K562 (cell line): ENCODE measurements at regions not wholly inside any gene's neighbourhood (a gene's known extent, or its start where the extent isn't known, plus 50 kb on each side); places are given as distances from the start of the nearest gene placed in this dataset.

Experiments used
- ATAC-seq: fragments of 200-7000 bp; cut with Tn5 transposase; 3 replicates; pipeline ENCODE4 v1.9.1; 2020; ENCODE audit warnings: moderate library complexity
- BruUV-seq: library from RNA; stranded (reverse); fragments of 400-500 nt; replicated peaks from 2 replicates; lab custom pipeline; 2021; lab: Mats Ljungman, UMichigan
- CTCF ChIA-PET: fragments of 300-600 bp; formaldehyde crosslinking; extraction: SDS; loops from one replicate; lab custom pipeline; 2021; ENCODE audit warnings: low intra/inter-chr PET ratio; lab: Yijun Ruan, JAX
- POLR2A ChIA-PET: fragments of 300-600, 350-650 bp; sonication (Branson Sonifier 250); formaldehyde crosslinking; extraction: SDS; loops from one replicate; lab custom pipeline; 2021; ENCODE audit warnings: antibody characterized with exemption, inconsistent platforms; lab: Yijun Ruan, JAX
- DNase-seq, 4 experiments: peaks; one replicate each; pipeline versions ENCODE4 v3.0.0 to v3.0.0-alpha.2; 2011 to 2018; ENCODE audit warnings: low spot score in 3 of 4, mixed read lengths in 3 of 4; ENCODE audit errors: extremely low read depth in 1 of 4
- FAIRE-seq: peaks from 2 replicates; lab custom pipeline; 2011; peaks lifted over from hg19 to GRCh38; lab: Jason Lieb, UNC
- H2AFZ ChIP-seq: 2 replicates; pipeline ENCODE4 v1.6.0; 2011; ENCODE audit warnings: low read depth, low read length, control low read depth, inconsistent platforms
- H3K27ac ChIP-seq: fragments of 200-600 bp; 3 replicates; pipeline ENCODE4 v1.8.0; 2011; ENCODE audit warnings: low read depth, mild to moderate bottlenecking, control low read depth, inconsistent platforms, low read length, moderate library complexity, mixed read lengths; ENCODE audit errors: extremely low read depth
- H3K27me3 ChIP-seq, 2 experiments: fragments of 300-600 bp in 1 of 2; 2 replicates in 1 of 2; 3 replicates in 1 of 2; pipeline versions ENCODE4 v1.6.0 to v1.8.0; 2011; ENCODE audit warnings: inconsistent platforms in 2 of 2, low read length in 2 of 2, mild to moderate bottlenecking in 1 of 2, mixed read lengths in 1 of 2, moderate library complexity in 1 of 2; ENCODE audit not compliant: control insufficient read depth in 2 of 2, insufficient read depth in 2 of 2
- H3K36me3 ChIP-seq: fragments of 300-600 bp; 3 replicates; pipeline ENCODE4 v1.8.0; 2011; ENCODE audit warnings: mild to moderate bottlenecking, low read length, inconsistent platforms; ENCODE audit not compliant: control insufficient read depth, insufficient read depth
- H3K4me1 ChIP-seq, 2 experiments: fragments of 200-600 bp in 1 of 2; replicated peaks in 1 of 2; 2 replicates in 1 of 2; 3 replicates in 1 of 2; pipeline versions ENCODE4 v1.5.1 to v1.8.0; 2011; ENCODE audit warnings: inconsistent platforms in 2 of 2, low read length in 2 of 2, mild to moderate bottlenecking in 1 of 2, mixed read lengths in 1 of 2, moderate library complexity in 1 of 2; ENCODE audit not compliant: control insufficient read depth in 2 of 2, insufficient read depth in 2 of 2
- H3K4me2 ChIP-seq: 2 replicates; pipeline ENCODE4 v1.6.1; 2011; ENCODE audit warnings: low read length, control low read depth, inconsistent platforms, mixed read lengths; ENCODE audit not compliant: insufficient read depth
- H3K4me3 ChIP-seq: fragments of 200-600 bp; sonication (generic), shearing (Covaris generic); 2 replicates; pipeline ENCODE4 v1.5.1; 2016; ENCODE audit warnings: control low read depth, inconsistent platforms
- H3K79me2 ChIP-seq: fragments of 200-600 bp; 3 replicates; pipeline ENCODE4 v1.8.0; 2011; ENCODE audit warnings: low read length, inconsistent platforms; ENCODE audit not compliant: control insufficient read depth, insufficient read depth
- H3K9ac ChIP-seq, 2 experiments: 2 replicates each; pipeline versions ENCODE4 v1.6.0 to v1.6.1; 2011; ENCODE audit warnings: low read depth in 2 of 2, low read length in 2 of 2, control low read depth in 1 of 2, inconsistent platforms in 1 of 2, mild to moderate bottlenecking in 1 of 2, mixed read lengths in 1 of 2; ENCODE audit not compliant: insufficient read depth in 1 of 2
- H3K9me1 ChIP-seq: one replicate; pipeline ENCODE4 v1.6.0; 2011; ENCODE audit warnings: inconsistent platforms, mild to moderate bottlenecking, low read length, moderate library complexity; ENCODE audit not compliant: control insufficient read depth, insufficient read depth
- H3K9me3 ChIP-seq: replicated peaks from 2 replicates; pipeline ENCODE4 v1.5.1; 2011; ENCODE audit warnings: low read depth, low read length, inconsistent platforms; ENCODE audit not compliant: control insufficient read depth, insufficient read depth
- H4K20me1 ChIP-seq: replicated peaks from 2 replicates; pipeline ENCODE4 v1.6.1; 2011; ENCODE audit warnings: low read length, inconsistent platforms, mixed read lengths; ENCODE audit not compliant: control insufficient read depth, insufficient read depth
- DACH1 ChIP-seq: fragments of 450-650 bp; IDR thresholded peaks from 2 replicates; pipeline ENCODE4 v1.6.1; 2018; ENCODE audit not compliant: partially characterized antibody
- FOXP1 ChIP-seq: sonication (generic); formaldehyde crosslinking; IDR thresholded peaks from 2 replicates; pipeline ENCODE4 v1.8.0; 2022; ENCODE audit warnings: mild to moderate bottlenecking, missing genetic modification reagents
- GATAD2A ChIP-seq: fragments of 450-650 bp; IDR thresholded peaks from 2 replicates; pipeline ENCODE4 v1.6.1; 2017
- PRMT5 ChIP-seq: sonication (generic); formaldehyde crosslinking; IDR thresholded peaks from 2 replicates; pipeline ENCODE4 v1.5.0; 2020; ENCODE audit warnings: missing genetic modification reagents
- SMARCB1 ChIP-seq: IDR thresholded peaks from 2 replicates; pipeline ENCODE4 v1.6.1; 2011; ENCODE audit warnings: improper control_type of control experiment, low read depth; ENCODE audit not compliant: insufficient read length
- ZBTB40 ChIP-seq, 2 experiments: fragments of 450-650 bp in 1 of 2; sonication (generic) in 1 of 2; formaldehyde crosslinking in 1 of 2; IDR thresholded peaks; 2 replicates each; pipeline versions ENCODE4 v1.7.1 to v1.9.0; 2016 to 2022; ENCODE audit warnings: inconsistent platforms in 1 of 2, mild to moderate bottlenecking in 1 of 2, missing genetic modification reagents in 1 of 2
- WGBS: fragments of 100-300 bp; shearing (Covaris generic); methylation state at CpG from one replicate; pipeline ENCODE4 v1.1.6; 2016; ENCODE audit warnings: low coverage, mixed read lengths; ENCODE audit not compliant: insufficient coverage; ENCODE audit errors: missing lambda C conversion rate; 5-methylcytosine and 5-hydroxymethylcytosine counted together
- in situ Hi-C: fragments of 300-500 bp; cut with MboI; formaldehyde crosslinking; loops from 4 replicates; pipeline ENCODE4 v1.15.0; 2018; ENCODE audit warnings: inconsistent platforms, mixed read lengths
- intact Hi-C: fragments of 100-400 bp; cut with micrococcal nuclease; formaldehyde crosslinking; loops from 2 replicates; pipeline ENCODE4 v1.14.2; 2022

GRCh38 chrX:127596882-127597281, 455.3 kb downstream of the ACTRT1 start:
- 0% methylated on average over 1 of the region's 1 CpG for WGBS
- CTCF ChIA-PET, result no interaction called here

More at GRCh38 chrX:127596882-127597281, 455.3 kb downstream of the ACTRT1 start:
- Histone ChIP-seq H3K36me3 (no peaks in the 10 kb centered on the region), H4K20me1 (no peaks in the 10 kb centered on the region), H3K4me1 (no peaks in the 10 kb centered on the region), H3K4me3 (no peak overlapping the region), H3K9ac (no peak overlapping the region), H3K27ac (no peak overlapping the region), H3K79me2 (no peaks in the 10 kb centered on the region), H3K4me2 (no peak overlapping the region), H3K9me1 (no peaks in the 10 kb centered on the region), H3K27me3 (no peaks in the 10 kb centered on the region), H3K9me3 (no peaks in the 10 kb centered on the region), H2AFZ (no peak overlapping the region)
- FAIRE-seq, result no peak
- intact Hi-C loops, result no loop called here
- no peak for DNase-seq
- POLR2A ChIA-PET, result no interaction called here
- TF ChIP-seq DACH1 (no peak), ZBTB40 (IDR thresholded peaks at IDR 0.05) (no peak), ZBTB40 (CRISPR knock-in tag; IDR thresholded peaks at IDR 0.05) (no peak), PRMT5 (CRISPR knock-in tag) (no peak), SMARCB1 (no peak), FOXP1 (no peak), GATAD2A (no peak)
- in situ Hi-C loops, result no loop called here
- no peak for ATAC-seq
- no TSS peak for BruUV-seq
